ENCODE measurements at regions not wholly inside any gene's neighbourhood (a gene's known extent, or its start where the extent isn't known, plus 50 kb on each side); places are given as distances from the start of the nearest gene placed in this dataset.

GRCh38 chr7:136600475-136600874 is 268.0 kb upstream of the CHRM2 start:
- no peak overlapping the region for H3K4me3 ChIP-seq (ENCODE audit: insufficient read depth, low read length, poor library complexity, severe bottlenecking)
- TF ChIP-seq, protein P1, sequence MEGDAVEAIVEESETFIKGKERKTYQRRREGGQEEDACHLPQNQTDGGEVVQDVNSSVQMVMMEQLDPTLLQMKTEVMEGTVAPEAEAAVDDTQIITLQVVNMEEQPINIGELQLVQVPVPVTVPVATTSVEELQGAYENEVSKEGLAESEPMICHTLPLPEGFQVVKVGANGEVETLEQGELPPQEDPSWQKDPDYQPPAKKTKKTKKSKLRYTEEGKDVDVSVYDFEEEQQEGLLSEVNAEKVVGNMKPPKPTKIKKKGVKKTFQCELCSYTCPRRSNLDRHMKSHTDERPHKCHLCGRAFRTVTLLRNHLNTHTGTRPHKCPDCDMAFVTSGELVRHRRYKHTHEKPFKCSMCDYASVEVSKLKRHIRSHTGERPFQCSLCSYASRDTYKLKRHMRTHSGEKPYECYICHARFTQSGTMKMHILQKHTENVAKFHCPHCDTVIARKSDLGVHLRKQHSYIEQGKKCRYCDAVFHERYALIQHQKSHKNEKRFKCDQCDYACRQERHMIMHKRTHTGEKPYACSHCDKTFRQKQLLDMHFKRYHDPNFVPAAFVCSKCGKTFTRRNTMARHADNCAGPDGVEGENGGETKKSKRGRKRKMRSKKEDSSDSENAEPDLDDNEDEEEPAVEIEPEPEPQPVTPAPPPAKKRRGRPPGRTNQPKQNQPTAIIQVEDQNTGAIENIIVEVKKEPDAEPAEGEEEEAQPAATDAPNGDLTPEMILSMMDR (IDR thresholded peaks at IDR 0.05; ENCODE audit: insufficient read depth, low read length, poor library complexity, severe bottlenecking): no peak
- TF ChIP-seq EZH2phosphoT487 (conservative IDR thresholded peaks at IDR 0.05; ENCODE audit: low read length): no peak
- no peak overlapping the region for H2AFZ ChIP-seq (ENCODE audit: low read depth, low read length, severe bottlenecking)
- no peaks in the 10 kb centered on the region for H3K36me3 ChIP-seq (ENCODE audit: low read length)
- H3K27me3 ChIP-seq (ENCODE audit: low read length): no peaks in the 10 kb centered on the region
- H3K27ac ChIP-seq (ENCODE audit: low read depth, low read length): no peak overlapping the region
- no peaks in the 10 kb centered on the region for H3F3A ChIP-seq (ENCODE audit: insufficient read depth)
- H3K9me2 ChIP-seq (replicated peaks; ENCODE audit: insufficient read depth, low read length): no peaks in the 10 kb centered on the region
- H3K9ac ChIP-seq (ENCODE audit: low read length): no peak overlapping the region
- no peaks in the 10 kb centered on the region for H4K20me1 ChIP-seq (ENCODE audit: low read depth, low read length)
- no peak overlapping the region for H3K4me2 ChIP-seq (ENCODE audit: low read depth, low read length, poor library complexity, severe bottlenecking)
- no peaks in the 10 kb centered on the region for H3K9me3 ChIP-seq (ENCODE audit: insufficient read depth, low read length)
- H3K79me2 ChIP-seq (ENCODE audit: insufficient read depth, low read length): no peaks in the 10 kb centered on the region

DNA sequence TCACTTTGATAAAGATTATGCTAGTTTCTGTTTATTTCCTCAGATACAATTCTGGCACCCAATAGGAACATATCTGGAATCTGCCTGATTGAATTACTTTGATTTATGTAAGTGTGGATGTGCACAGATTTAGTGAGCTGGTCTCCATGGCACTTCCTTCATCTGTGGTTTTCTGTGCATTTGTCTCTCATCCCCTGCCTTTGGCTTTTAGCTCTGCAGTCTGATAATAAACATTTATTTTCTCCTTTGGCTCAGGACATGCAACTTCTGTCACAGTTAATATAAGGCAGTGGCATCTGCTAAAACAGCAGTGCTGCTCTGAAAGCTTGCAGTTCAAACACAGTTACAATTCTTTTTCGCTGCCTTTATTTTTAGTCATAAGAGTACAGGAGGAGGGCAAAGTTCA is 273.7 kb upstream of the CHRM2 start:
- no peaks in the 10 kb centered on the region for H3K27me3 ChIP-seq (ENCODE audit: low read length)
- H3K9me2 ChIP-seq (replicated peaks; ENCODE audit: insufficient read depth, low read length): no peaks in the 10 kb centered on the region; the same call in 1 of the 2 replicates
- H3K9ac ChIP-seq (ENCODE audit: low read length): no peak overlapping the region
- H4K20me1 ChIP-seq (ENCODE audit: low read depth, low read length): no peaks in the 10 kb centered on the region
- TF ChIP-seq, protein P1 (IDR thresholded peaks at IDR 0.05; ENCODE audit: insufficient read depth, low read length, poor library complexity, severe bottlenecking): no peak
- TF ChIP-seq EZH2phosphoT487 (conservative IDR thresholded peaks at IDR 0.05; ENCODE audit: low read length): no peak
- no peak overlapping the region for H3K4me2 ChIP-seq (ENCODE audit: low read depth, low read length, poor library complexity, severe bottlenecking)
- no peaks in the 10 kb centered on the region for H3K79me2 ChIP-seq (ENCODE audit: insufficient read depth, low read length)
- H3K36me3 ChIP-seq (ENCODE audit: low read length): no peaks in the 10 kb centered on the region
- no peak overlapping the region for H3K27ac ChIP-seq (ENCODE audit: low read depth, low read length)
- H3K9me3 ChIP-seq (ENCODE audit: insufficient read depth, low read length): no peaks in the 10 kb centered on the region
- H3K4me3 ChIP-seq (ENCODE audit: insufficient read depth, low read length, poor library complexity, severe bottlenecking): no peak overlapping the region
- no peak overlapping the region for H2AFZ ChIP-seq (ENCODE audit: low read depth, low read length, severe bottlenecking)
- no peaks in the 10 kb centered on the region for H3F3A ChIP-seq (ENCODE audit: insufficient read depth)

GRCh38 chr7:136588216-136588615 is 280.2 kb upstream of the CHRM2 start:
- Histone ChIP-seq H3K79me2 (ENCODE audit: insufficient read depth, low read length) (no peaks in the 10 kb centered on the region), H3K36me3 (ENCODE audit: low read length) (no peaks in the 10 kb centered on the region), H3F3A (ENCODE audit: insufficient read depth) (no peaks in the 10 kb centered on the region), H3K4me3 (ENCODE audit: insufficient read depth, low read length, poor library complexity, severe bottlenecking) (no peak overlapping the region), H3K9me3 (ENCODE audit: insufficient read depth, low read length) (no peaks in the 10 kb centered on the region), H3K4me2 (ENCODE audit: low read depth, low read length, poor library complexity, severe bottlenecking) (no peak overlapping the region), H3K27me3 (ENCODE audit: low read length) (no peaks in the 10 kb centered on the region), H3K9me2 (replicated peaks; ENCODE audit: insufficient read depth, low read length) (no peaks in the 10 kb centered on the region; the same call in 1 of the 2 replicates), H3K9ac (ENCODE audit: low read length) (no peak overlapping the region), H2AFZ (ENCODE audit: low read depth, low read length, severe bottlenecking) (no peak overlapping the region), H3K27ac (ENCODE audit: low read depth, low read length) (no peak overlapping the region), H4K20me1 (ENCODE audit: low read depth, low read length) (no peaks in the 10 kb centered on the region)
- no peak for TF ChIP-seq EZH2phosphoT487 (conservative IDR thresholded peaks at IDR 0.05; ENCODE audit: low read length)
- TF ChIP-seq, protein P1 (IDR thresholded peaks at IDR 0.05; ENCODE audit: insufficient read depth, low read length, poor library complexity, severe bottlenecking): no peak
